Cerebellar cortex (tissue), 1 donor: ENCODE measurements at regions not wholly inside any gene's neighbourhood (a gene's known extent, or its start where the extent isn't known, plus 50 kb on each side); places are given as distances from the start of the nearest gene placed in this dataset.
"Not testable (repeated sequence)": the region's sequence is repeated elsewhere in the genome, so short reads cannot be mapped to it uniquely, and the experiment has no call there.

ENCODE experiments used
- DNase-seq: peaks from one replicate; pipeline ENCODE4 v3.0.0-alpha.2; 2015; ENCODE audit warnings: low spot score

DNA sequence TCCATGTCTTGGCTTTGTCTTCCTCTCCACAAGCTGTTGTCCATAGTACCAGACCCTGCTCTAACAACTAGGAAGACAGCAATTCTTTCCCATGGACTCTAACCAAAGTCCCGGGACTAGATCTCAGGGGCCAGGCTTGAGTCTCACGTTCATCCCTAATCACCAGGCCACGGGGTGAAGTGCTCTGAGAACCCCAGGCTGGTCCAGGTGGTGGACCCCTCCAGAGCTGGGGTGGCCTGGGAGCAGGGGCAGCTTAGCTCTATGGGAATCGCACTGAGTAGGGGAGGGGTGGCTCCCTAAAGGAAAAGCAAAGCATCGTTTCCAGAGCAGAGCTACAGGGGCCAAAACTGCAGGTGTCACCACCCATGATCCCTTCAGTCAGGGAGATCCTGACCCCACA is 150.9 kb downstream of the TPRA1 start:
- DNase-seq, result no peak

- no peak for DNase-seq
These were observed 151.1 kb upstream of the PRR20G start for GRCh38 chr3:127438951-127439350.

DNA sequence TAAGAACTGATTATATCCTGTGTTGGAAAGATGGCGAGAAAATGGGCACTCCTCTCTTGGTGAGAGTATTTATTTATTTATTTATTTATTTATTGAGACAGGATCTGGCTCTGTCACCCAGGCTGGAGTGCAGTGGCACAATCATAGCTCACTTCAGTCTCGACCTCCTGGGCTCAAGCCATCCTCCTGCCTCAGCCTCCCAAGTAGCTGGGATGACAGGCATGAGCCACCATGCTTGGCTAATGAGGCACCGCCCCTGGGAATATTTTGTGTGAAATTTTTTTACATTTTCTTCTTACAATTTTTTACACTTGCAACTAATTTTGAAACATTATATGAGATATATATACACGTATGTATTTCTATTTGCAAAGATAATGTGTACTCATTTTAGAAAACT is 150.5 kb upstream of the PRR20G start:
- no peak for DNase-seq

- not testable (repeated sequence) for DNase-seq
These were observed 147.5 kb upstream of the PRR20G start for GRCh38 chr3:127435299-127435698.

DNA sequence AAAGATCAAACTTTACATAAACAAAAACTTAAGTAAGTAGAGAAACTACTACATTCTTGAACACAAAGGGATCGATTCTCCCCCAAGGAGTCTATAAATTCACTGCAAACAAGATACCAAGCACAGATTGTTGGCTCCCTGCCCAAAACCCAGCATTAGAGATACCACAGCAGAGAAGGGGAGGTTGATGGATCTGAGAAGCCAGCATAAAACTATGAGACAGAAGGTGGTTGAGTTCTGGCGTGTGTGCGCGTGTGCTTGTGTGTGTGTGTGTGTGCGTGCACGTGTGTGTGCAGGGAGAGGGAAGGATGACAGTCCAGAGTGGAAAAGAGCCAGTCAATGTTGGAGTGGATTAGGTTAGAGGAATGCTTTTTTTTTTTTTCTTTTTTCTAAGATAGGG is 143.2 kb upstream of the PRR20G start:
- peak; percentile 4 for DNase-seq

DNA sequence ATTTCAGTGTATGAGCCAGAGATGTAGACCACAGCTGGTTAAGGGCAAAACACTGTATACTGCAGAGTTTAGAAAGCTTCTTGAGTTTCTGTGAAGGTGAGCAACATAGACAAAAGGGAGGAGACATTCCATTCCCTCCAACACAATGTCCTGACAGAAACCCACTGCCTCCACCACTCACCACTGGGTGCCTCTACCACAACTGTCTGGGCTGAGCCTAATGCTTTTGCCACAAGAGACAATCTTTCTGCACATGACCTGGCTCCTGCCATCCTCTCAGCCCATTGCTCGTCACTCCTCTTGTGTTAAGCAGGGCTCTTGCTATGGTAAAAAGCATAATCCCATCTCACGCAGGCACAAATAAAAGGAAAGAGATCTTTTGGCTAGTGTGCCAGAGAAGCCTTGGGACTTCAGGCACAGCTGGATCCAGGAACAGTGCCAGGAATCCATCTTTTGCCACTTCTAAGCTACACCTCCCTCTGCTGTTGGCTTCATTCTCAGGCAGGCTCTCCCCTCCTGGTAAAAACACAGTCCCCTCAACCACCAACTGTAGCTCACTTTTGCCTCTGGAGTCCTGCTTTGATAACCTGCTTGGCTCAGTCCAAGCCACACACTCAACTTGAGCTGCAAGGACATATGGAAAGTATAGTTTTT is 140.6 kb upstream of the PRR20G start:
- DNase-seq, result no peak

- DNase-seq, result no peak
These were observed 139.8 kb upstream of the PRR20G start for GRCh38 chr3:127427666-127428065.

- no peak for DNase-seq
These were observed 139.3 kb upstream of the PRR20G start for GRCh38 chr3:127427156-127427555.

DNA sequence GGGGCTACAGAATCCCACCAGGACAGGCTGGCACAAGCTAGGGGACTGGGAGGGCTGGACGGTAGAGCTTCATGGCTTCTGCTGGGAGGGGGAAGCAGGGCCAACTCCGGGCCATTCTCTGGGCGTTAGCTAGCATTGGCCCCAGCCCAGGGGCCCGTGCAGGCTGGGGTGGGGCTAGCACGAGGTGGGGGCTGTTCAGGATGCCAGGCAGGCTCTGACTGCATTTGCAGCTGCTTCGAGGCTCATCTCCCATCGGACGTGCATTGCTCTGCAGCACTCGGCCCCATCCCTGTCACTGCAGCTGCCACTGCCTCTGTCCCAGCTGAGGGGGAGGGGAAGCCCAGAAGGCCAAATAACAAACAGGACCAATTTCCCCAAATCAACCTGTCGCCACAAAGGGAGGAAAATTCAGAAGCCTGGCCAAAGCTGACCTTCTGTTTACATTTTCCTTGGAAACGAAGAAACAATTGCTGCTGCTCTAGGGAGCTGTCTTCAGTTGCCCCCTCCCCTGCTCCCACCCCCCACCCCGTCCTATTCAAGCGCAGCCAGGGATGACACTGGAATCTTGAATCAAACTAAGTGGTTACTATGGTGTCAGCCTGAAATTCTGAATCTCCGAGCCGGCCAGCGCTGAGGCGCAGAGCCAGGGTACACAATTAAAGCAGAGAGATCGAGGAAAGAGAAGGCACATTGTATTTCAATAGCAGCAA is 138.8 kb upstream of the PRR20G start:
- peak; percentile 8 for DNase-seq

DNA sequence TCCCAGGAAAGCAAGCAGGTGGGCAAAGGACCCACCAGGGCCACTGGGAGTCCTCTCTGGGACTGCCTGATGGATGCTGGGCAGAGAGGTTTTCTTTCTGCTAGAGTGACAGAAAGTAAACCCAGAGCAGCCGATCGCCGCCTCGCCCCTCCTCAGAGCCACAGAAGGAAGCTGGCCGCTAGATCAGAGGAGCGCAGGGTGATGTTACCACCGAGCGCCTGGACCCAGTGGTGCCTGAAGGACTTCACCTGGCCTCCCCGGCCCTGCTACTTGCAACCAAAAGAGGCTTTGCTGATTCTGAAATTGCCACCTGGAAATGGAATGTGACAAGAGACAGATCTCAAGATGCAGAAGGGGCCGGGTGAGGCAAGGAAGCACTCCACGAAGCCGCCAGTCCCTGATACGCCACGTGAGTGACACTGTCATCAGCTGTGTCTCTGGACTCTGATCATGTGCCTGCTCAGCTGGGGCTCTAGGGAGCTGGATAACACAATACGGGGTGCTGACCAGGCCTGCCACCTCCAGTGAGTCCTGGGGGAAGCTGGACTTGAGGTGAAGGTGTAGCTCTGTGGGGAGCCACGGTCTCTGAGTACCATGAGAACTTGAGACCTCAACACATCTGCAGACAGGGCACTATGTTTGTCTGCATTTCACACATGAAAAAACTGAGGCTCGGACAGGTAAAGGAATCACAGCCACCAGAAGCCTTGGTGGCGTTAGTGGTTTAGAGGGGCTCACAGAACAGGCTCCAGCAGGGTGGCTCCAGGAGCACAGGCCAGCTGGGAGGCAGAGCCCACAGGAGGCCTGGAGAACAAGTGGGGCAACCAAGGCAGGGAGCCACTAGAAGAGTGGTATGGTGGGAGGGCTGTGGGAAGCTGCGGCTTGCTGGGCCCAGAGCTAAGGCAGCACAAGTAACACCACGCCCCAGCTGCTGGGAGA is 137.9 kb upstream of the PRR20G start:
- no peak for DNase-seq

- no peak for DNase-seq
These were observed 137.1 kb upstream of the PRR20G start for GRCh38 chr3:127424766-127425504.

DNA sequence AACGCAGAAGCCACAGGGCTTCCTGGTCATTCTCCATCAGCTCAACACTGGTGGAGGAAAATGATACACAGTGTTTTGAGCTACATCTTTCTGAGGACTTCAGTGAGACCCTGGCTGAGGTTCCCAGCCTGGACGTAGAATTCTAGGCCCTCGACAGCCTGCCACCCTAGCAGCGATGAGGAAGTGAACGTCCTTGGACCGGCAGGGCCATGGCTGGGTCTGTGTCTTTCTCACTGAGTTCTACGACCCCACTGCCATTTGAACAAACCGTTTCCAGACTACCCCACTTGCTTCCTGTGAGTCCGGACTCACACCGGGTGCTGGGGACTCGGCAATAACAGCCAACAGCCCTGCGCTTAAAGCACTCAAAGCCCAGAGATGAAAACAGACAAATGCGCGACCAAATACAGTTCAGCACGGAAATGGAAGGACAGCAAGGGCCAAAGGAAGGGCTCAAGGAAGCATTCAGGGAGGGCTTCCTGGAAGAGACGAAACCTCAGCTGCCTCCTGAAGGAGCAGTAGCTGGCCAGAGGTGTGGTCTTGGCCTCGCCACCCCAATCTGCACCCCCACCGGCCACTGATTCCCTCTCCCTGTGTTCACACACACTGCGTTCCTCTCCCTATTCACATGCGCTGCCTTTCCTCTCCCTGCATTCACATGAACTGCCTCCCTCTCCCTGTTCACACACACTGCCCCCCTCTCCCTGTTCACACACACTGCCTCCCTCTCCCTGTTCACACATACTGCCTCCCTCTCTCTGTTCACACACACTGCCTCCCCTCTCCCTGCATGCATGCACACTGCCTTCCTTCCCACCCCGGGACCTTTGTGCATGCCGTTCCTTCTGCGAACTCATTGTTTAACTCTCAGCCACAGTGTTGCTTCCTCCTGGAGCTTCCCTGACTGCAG is 136.3 kb upstream of the PRR20G start:
- DNase-seq, result no peak

DNA sequence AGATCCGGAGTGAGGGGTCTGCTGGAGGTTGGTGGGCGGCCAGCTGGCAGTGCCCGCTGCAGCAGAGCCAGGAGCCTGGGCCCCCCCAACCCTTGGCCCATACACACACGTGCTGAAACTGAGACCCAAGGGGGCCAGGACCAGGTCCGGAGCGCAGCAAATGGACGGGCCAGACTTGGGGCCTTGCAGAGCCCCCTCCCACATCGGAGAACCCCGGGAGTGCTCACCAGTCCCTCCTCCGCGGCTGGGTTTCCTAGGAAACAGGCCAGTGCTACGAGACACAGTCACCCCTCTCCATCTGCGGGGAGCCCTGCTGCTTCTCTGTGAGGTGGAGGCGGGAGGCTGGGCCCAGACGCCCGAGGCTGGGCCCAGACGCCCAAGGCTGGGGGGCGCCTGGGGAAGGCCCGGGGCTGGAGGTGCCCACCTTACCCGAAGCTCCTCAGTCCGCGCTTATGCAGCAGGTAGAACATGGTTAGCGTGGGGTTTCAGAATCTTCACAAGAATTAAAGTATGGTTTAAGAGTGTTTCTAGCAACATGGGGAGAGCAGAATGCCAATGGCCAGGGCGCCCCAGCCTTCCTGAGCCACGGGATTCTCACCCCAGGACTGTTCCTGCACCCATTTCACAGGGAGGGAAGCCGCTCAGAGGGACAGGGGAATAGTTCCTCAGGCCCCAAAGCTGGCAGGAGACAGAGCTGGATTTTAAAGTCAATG is 135.0 kb upstream of the PRR20G start:
- DNase-seq, result no peak

DNA sequence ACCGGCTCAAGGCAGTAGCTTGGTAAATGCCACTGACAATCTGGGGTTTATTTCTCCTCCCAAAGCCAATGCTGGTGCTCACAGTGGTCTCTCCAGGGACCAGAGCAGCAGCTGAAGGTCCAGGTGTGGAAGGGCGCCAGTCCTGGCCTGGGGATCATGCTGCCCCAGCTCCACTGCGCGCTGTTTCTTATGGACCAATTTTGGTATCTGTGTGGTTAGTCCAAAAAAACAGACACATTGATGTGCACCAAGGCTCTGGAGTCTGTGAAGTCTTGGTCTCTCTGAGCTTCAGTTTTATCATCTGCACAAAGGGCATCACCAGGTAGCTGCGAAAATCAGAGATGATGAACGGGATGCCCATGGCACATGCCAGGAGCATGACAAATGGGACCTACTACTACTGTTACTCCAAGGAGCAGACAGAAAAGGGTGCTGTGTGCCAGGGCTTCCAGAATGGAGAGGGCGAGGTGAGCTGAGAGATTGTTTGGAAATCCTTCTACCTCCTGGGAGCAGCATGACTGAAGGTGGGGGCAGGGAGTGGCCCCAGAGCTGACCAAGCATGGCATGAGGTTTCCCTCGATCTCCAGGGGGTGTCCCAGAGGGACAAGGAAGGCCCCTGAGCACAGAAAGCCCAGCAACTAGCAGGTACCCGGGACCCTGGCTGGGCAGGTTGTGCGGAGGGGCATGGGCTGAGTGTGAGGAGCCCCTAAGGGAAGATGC is 134.3 kb upstream of the PRR20G start:
- DNase-seq, result no peak

DNA sequence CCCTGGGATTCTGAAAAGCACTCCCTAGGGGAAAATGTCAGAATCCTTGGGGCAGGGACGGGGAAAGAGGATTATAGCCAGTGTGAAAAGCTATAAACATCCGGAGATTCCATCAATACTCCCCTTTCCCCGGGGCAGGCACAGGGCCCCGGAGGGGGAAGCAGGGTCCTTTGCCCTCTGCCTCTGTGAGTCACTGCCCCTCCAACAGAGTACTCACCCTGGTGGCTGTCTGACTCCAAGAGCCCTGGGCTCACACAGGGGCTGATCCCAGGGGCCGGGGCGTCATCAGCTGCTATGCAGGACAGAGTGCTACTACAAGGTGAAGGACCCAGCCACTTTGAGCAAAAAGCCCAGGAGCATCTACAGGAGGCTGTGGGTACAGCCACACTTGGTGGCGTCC is 133.0 kb upstream of the PRR20G start:
- DNase-seq, result no peak

DNA sequence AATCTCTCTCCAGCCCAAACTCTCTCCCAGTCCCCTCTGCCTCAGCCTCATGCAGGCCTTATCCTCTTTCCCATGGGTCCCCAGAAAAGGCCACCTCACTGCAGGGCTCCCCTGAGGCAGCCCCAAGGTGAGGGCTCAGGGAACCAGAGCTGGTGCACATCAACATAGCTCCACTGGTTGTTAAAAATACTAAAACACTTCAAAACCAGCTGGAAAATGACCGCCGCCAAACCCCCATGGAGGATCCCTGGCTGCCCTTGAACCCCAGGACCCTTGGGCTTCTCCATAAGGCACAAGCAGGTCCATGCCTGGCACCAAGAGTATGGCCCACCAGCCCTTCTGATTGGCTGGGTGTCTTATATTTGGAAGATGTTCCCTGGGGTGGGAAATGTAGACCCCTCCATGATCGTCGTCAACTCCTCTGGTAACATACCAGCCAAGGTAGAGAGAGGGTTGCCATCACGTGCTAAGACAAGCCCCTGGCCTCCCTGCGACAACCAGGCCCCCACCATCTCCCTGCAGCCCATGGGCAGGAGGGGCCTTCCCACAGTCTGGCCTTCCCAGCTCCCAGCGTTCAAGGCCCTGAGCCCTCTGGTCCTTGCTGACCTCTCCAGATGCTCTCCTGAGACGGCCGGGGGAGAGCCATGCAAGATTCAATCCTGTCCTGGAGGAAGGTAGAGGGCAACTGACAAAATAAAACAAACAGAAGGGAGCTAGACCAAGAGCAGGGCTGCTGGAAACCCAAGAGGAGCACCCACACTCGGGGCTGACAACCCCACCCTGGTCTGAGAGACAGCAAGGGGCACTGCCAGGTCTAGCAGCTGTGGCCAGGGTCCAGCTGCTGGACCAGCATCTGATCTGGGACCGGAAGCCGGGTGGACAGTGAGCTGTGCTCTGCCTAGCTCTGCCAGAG is 132.1 kb upstream of the PRR20G start:
- DNase-seq, result no peak

- no peak for DNase-seq
These were observed 131.3 kb upstream of the PRR20G start for GRCh38 chr3:127419182-127419581.

DNA sequence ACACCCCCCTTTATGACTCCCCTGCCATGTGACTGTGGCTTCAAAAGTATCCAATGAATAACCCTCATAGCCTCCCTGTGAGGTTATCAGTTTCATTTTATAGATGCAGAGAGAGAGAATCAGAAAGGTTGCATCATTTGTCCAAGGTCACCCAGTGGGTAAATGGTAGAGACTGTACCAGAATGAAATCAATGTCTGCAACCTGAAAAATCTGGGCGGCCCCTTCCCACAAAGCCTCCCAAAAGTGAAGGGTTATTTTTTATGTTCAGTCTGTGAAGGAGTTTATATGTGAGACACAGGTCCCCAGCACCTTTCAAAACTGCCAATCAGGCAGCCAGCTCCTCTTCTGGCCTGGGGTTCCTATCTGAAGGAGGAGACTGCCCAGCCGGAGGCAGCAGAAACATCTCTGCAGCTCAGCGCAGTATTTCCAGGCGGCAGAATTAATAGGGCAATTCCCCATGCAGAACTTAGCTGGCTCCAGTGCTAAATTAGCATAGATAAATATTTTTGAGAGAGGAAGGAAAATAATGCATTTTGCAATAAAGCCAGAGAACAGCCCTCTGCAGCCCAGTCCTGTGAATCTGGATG is 130.8 kb upstream of the PRR20G start:
- DNase-seq, result no peak
